Ovary (tissue), 3 donors: ENCODE measurements at regions not wholly inside any gene's neighbourhood (a gene's known extent, or its start where the extent isn't known, plus 50 kb on each side); places are given as distances from the start of the nearest gene placed in this dataset.

ENCODE experiments used
- POLR2A ChIP-seq: fragments of 450-650 bp; IDR thresholded peaks from one replicate; pipeline ENCODE4 v1.6.1; 2017; ENCODE audit warnings: antibody characterized with exemption, mild to moderate bottlenecking, moderate library complexity
- TF ChIP-seq, protein P1 (sequence below), 3 donors: fragments of 450-650 bp in 2 of 3; fragments of 200-600 bp in 1 of 3; IDR thresholded peaks; one replicate each; pipeline versions ENCODE4 v1.5.1 to v1.8.0; 2016 to 2022; ENCODE audit warnings: antibody characterized with exemption in 3 of 3, mild to moderate bottlenecking in 1 of 3
- donor health status: DM: no; HTN: no; CAD: no.

DNA sequence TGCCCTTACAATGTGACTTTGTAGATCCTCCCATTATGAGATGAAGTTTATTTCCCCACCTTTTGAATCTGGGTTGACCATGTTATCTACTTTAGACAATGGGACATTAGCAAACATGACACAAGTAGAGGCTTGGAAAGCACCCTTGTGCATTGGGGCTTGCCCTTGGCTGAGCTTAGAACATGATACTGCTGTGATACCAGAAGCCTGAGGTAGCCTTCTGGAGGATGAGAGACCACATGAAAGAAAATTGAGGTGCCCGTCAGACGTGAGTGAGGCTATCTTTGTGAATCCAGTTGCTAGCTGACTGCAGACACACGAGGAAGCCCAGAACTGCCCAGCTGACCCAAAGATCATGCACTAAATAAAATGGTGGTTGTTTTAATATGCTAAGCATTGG is 341.2 kb downstream of the CYP26B1 start:
- TF ChIP-seq, protein P1, sequence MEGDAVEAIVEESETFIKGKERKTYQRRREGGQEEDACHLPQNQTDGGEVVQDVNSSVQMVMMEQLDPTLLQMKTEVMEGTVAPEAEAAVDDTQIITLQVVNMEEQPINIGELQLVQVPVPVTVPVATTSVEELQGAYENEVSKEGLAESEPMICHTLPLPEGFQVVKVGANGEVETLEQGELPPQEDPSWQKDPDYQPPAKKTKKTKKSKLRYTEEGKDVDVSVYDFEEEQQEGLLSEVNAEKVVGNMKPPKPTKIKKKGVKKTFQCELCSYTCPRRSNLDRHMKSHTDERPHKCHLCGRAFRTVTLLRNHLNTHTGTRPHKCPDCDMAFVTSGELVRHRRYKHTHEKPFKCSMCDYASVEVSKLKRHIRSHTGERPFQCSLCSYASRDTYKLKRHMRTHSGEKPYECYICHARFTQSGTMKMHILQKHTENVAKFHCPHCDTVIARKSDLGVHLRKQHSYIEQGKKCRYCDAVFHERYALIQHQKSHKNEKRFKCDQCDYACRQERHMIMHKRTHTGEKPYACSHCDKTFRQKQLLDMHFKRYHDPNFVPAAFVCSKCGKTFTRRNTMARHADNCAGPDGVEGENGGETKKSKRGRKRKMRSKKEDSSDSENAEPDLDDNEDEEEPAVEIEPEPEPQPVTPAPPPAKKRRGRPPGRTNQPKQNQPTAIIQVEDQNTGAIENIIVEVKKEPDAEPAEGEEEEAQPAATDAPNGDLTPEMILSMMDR (IDR thresholded peaks at IDR 0.05), result no peak
- no peak for TF ChIP-seq POLR2A
